ENCODE measurements at regions not wholly inside any gene's neighbourhood (a gene's known extent, or its start where the extent isn't known, plus 50 kb on each side); places are given as distances from the start of the nearest gene placed in this dataset.
"Not testable (repeated sequence)": the region's sequence is repeated elsewhere in the genome, so short reads cannot be mapped to it uniquely, and the experiment has no call there.

DNA sequence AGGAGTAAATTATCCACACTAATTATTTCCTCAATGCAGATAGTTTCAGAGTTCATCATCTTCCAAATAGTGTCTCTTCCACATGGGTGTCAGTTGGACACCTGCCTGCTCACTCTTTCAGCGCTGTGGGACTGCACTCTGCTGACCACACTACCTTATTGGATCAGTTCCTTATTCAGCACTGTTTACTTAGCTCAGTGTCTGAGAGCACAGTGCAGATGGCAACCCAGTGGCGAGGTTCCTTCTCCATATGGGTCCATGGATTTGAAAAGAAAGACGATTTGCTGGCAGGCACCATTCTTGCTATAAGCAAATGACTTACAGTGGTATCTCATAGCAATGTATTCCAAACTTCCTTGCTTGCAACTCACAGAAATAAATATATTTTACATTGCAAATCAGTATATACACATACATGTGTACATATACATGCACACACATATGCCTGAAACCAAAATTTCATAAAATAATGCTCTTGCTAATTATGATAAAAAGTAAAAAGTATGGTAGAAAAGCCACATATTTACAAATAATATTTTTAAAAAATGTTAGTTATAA lies 354.8 kb downstream of the INSIG2 start:
- DNase-seq = peak; percentile 86

- peak; percentile 14 for DNase-seq
These were observed 353.8 kb downstream of the INSIG2 start for GRCh38 chr2:118442046-118442445.

GRCh38 chr2:118440404-118441098 lies 352.3 kb downstream of the INSIG2 start:
- no peak for DNase-seq

DNA sequence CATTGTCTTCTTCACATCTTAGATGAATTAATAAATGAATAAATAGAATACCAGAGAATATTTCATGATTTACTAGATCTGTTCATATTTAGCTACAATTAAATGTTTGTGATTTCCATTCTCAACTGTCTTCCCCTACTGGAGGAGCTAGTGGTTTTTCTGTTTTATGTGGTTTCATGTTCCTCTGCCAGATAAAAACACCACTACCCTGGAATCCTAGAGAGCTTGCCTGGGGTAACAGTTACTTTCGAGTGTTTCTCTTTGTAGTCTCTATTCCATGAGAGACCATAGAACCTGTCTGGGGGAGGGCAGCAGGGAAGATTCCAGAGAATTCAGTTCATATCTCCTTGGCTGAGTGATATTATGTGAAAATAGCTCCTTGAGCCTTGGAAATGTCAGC lies 349.2 kb downstream of the INSIG2 start:
- DNase-seq = no peak

DNA sequence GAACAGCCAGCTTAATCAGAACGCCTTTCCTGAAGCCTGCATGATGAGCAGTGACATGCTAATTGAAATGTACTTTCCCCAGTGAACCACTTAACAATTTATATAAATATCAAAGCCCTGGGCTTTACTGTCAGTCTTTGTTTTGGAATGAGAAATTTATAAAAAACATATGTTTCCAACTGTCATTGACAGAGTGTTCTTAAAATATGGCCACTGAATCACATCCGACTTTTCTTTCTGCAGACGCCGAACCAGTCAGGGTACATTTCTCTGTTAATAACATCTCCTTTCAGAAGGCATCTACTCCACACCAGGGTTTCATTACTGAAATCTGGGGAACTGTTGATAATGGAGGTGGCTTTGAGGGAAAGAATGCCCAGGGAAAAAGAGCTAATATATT lies 343.7 kb downstream of the INSIG2 start:
- no peak for DNase-seq

DNA sequence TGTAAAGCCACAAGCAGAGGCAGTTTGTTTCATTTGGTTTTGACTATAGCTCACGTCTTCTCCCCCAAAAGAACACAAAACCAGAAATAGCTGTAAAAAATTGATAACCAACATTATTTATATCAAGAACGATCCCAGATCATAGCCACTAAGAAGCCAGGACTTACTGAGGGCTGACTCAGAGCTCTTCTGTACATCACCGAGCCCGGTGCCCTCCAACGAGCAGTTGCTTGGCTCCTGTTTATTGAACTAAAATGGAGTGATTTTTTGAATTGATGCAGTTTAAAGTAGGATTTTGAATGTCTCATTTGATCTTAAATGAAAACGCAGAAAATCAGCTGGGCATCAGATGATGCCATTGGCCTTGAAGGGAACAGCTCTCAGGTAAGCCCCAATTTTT lies 343.3 kb downstream of the INSIG2 start:
- no peak for DNase-seq

- peak; percentile 14 for DNase-seq
These were observed 342.9 kb downstream of the INSIG2 start for GRCh38 chr2:118431165-118431517.

DNA sequence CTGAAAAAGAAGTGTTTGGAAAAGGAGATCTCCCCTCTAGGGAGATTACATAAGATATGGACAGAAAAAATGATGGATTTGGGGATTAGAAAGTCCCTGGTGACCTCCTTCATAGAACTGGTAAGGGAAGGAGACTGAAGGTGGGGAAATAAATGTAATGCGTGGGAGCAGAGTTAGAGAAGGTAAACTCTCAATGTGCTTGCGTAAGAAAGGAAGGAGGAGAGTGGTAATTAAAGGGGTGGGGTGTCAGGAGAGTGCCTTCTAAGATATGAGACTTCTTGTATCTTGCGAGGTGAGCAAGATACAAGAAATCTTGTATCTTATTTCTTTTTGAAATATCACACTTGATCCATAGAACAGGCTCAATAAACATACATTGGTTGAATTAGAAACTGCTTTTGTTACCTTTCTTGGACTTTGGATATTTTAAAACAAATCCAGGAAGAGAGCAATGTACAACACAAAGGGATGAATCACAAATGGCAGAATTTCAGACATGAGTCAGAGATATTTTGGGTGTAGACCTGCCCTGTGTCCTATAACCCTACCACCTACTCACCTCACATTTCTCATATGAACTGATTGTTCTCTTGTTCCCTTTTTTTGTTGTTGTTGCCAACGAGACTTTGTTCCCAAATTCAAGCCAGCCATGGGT lies 342.4 kb downstream of the INSIG2 start:
- DNase-seq = peak; percentile 3

DNA sequence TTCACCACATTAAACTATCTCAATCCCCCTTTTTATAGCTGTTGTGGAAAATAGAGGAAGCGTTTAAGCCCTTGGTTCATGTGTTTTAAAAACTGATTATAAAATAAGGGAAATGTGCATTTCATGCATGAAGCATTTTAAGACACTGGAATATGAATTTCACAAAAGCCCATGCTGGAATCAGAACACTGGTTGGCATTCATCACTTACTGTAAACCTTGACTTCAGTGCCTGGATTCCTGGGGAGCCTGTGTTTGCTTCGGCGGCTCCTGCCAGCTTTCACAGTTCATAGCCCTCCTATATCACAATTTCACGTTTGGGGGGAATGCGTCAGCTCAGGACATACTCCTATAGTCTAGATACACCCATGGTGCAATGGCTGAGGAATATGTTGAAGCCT lies 336.9 kb downstream of the INSIG2 start:
- DNase-seq = no peak

DNA sequence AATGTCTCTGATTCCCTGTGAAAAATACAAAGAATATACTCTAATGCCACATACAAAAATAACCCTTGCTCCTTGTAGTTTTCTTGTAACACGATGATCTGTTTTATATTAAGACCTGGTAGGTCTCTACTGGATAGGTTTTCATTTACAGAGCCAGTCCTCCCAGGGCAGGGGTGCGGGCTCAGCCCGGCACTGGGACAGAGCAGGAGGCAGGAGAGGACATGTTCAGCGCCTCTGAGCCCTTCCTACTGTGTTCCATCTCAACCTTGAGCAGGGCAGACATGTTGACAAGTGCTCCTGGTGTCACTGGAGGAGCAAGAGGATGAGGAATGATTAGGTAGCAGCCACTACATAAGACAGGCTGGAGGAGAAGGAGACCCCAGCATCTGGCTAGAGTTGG lies 335.5 kb downstream of the INSIG2 start:
- no peak for DNase-seq

GRCh38 chr2:118421648-118422047 lies 333.4 kb downstream of the INSIG2 start:
- no peak for DNase-seq

DNA sequence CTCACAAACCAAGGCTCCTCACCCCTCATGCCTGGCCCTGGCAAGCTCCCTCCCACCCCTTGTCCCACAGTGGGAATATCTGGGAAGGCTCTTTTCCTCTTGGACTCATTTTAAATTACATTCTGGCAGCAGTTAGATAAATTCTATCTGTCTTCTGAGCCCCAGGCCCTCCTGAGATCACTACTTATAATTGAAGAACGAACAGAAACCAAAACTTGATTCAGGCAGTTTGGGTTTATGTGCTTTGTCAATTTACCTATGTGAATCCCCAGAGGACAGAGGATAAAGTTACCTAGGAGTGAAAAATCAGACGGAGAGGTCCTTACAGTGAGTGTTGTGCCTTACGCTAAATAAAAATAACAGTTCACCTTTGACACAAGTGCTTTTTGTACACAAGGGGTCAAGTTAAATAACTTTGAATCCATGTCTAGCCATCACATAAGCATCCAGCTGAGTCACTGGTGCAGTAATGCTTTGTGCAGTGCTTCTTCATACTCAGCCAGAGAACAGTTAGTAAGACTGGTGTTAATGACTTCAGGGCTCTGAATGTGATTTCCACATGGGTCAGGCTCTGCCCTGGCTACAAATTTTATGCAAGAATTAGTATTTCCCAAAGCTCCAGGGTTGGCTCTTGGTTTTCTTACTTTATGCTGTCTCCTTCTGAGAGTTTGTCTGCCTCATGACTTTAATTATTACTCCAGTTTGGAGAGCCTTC lies 329.3 kb downstream of the INSIG2 start:
- no peak for DNase-seq

- not testable (repeated sequence) for DNase-seq
These were observed 326.9 kb downstream of the INSIG2 start for GRCh38 chr2:118415186-118415585.

- no peak for DNase-seq
These were observed 315.6 kb downstream of the INSIG2 start for GRCh38 chr2:118403658-118404451.

- DNase-seq = no peak
These were observed 300.5 kb downstream of the INSIG2 start for GRCh38 chr2:118388771-118389170.

DNA sequence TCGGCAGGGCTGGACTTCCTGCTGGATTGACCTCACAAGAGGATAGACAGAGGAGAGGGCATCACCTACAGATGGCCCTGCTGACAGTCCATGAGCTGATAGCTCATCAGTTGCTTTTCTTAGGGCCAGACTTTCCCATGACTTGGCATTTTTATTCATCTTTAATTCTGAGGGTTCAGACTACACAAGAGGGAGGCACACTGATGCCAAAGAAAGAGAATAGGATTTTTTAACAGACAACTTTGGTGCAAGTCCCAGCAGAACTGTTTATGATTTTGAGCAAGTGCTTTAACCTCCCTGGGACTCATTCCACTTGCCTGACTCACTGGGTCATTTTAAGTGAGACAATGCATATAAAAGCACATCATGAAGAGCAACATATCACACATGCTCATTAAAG lies 299.2 kb downstream of the INSIG2 start:
- no peak for DNase-seq

GRCh38 chr2:118386641-118387302 lies 298.5 kb downstream of the INSIG2 start:
- DNase-seq = no peak

DNA sequence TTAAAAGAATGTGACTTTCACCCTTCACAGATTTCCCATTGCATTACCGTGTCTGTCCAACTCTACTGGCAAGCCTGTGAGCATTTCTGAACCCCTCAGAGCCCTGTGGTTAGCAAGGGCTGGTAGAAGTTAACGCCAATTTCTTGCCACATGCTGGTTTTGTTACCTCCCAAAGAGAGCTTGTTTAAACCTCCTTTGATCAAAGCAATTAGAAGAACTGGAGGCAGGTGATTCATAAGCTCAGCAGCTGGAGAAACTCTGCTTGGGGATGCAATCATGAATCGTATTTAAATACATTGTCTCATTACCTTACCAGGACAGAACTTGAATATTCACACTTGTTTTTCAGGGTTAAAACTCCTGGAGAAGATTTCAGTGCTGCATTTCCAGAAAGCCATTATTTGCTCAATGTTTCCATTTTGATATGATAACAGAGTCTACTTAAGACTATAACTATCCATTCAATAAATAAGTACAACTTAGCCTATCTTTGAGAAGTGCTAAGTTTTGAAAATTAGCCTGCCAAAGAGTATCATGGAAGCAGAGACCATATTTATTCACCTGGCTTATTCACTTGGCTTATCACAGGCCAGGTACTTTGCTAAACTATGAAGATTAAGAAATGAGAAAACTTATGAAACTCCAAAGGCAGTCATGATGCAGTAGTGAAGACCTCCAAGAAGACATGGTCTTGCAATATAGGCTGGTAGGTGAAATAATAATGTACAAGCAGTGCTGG lies 292.8 kb downstream of the INSIG2 start:
- DNase-seq = peak; percentile 48

DNA sequence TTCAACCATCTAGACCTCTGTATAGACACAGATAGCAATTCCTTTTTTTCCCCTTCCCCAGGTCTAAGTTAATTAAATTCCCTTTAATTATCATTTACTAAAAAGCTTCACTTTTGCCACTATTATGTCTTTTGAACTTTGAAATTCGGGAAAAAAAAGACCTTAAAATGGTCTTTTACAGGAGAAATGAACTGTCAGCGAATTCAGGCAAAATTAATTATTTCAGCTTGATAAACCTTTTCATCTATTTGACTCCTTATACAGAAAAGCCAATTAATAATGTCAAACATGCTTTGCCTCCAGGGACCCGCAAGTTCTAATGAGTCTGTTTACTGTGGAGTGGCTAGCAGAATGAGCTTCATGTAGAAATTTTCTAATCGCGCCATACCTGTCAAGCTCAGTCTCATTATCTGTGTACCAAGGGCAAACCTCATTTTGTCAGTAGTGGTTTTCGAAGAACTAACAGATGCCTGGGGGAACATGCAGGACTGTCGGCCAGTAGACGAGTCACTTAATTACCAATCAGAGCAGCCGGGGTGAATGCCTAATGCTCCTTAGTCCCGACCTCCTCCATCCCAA lies 287.7 kb downstream of the INSIG2 start:
- no peak for DNase-seq

DNA sequence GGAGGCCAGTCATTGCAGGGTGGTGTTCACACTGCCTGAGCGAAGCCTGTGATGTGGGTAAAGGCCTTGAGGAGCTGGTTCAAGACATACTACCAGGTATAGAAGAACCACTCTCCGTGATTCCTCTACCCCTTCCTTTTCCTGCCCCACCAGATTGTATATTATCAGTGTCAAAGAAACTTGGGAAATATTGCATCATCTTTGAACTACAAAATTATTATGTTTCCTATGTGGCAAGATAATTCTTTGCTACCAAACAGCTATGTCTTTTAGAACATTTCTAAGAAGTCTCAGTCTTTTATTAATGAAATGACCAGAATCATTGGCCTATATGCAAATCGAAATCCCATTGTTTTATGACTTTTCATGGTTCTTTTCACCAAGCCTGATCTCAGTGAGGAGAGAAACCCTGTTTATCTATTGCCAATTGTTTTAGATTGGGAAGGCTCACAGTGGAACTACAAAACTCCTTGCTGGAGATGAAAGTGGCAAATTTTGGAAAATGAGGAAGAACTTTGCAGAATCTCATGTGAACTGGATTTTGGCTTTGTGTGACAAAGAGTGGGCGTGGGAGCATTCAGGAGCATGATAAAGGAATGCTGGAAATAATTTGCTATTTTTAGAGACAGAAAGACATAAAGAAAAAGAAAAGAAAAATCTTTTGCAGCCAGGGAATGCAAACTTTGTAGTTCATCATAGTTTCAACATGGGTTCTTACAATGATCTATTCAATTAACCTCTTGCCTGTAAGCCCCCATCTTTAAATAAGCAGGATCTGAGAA lies 286.9 kb downstream of the INSIG2 start:
- DNase-seq = no peak
